Motor neuron (in vitro differentiated cells): ENCODE measurements at regions not wholly inside any gene's neighbourhood (a gene's known extent, or its start where the extent isn't known, plus 50 kb on each side); places are given as distances from the start of the nearest gene placed in this dataset.

Experiments
- ATAC-seq, 8 experiments: fragments of 200-7000 bp; cut with Tn5 transposase; replicated peaks in 6 of 8; 2 replicates each; pipeline ENCODE4 v1.8.0; 2021; ENCODE audit warnings: mild to moderate bottlenecking in 8 of 8, moderate library complexity in 8 of 8
- H3K27ac ChIP-seq, 2 donors: fragments of 250-450 bp; sonication (Bioruptor Pico); 2 replicates each; pipeline ENCODE4 v1.9.0; 2021; ENCODE audit warnings: antibody characterized with exemption in 2 of 2, mild to moderate bottlenecking in 2 of 2, moderate library complexity in 1 of 2
- H3K4me1 ChIP-seq, 2 donors: fragments of 250-450 bp; sonication (Bioruptor Pico); replicated peaks in 1 of 2; 2 replicates each; pipeline ENCODE4 v1.6.1; 2021; ENCODE audit warnings: antibody characterized with exemption in 2 of 2, mild to moderate bottlenecking in 2 of 2, moderate library complexity in 1 of 2
- H3K4me3 ChIP-seq, 5 donors: fragments of 250-450 bp; sonication (Bioruptor Pico); 2 replicates each; pipeline ENCODE4 v1.9.0; 2021; ENCODE audit warnings: antibody characterized with exemption in 5 of 5, mild to moderate bottlenecking in 5 of 5, moderate library complexity in 4 of 5
- in situ Hi-C, 9 experiments: fragments of 400-800 bp; cut with MboI; loops; one replicate each; pipeline ENCODE4 v1.15.0; 2021; ENCODE audit warnings: low sequenced_read_pairs in 9 of 9, low pct_unique_long_range_greater_than_20kb in 2 of 9; ENCODE audit not compliant: unreplicated experiment in 9 of 9

- ATAC-seq = no peak
- in situ Hi-C loops = no loop called here
- Histone ChIP-seq H3K4me3 (no peak overlapping the region), H3K4me1 (no peaks in the 10 kb centered on the region), H3K27ac (no peak overlapping the region)
Measured at GRCh38 chr14:95635051-95635450, 51.2 kb upstream of the TCL1B start.
